ENCODE measurements at regions not wholly inside any gene's neighbourhood (a gene's known extent, or its start where the extent isn't known, plus 50 kb on each side); places are given as distances from the start of the nearest gene placed in this dataset.

- Histone ChIP-seq H3K9ac (ENCODE audit: low read length) (no peak overlapping the region), H4K20me1 (ENCODE audit: insufficient read depth) (no peaks in the 10 kb centered on the region), H3K9me3 (ENCODE audit: control insufficient read depth in 1 of 2, insufficient read depth in 1 of 2, low read depth in 1 of 2, low read length in 2 of 2) (no peaks in the 10 kb centered on the region), H3K79me2 (ENCODE audit: insufficient read depth, low read length) (no peaks in the 10 kb centered on the region), H3K27ac (ENCODE audit: low read depth, low read length) (no peak overlapping the region), H3K4me2 (ENCODE audit: low read length) (no peak overlapping the region), H3K36me3 (ENCODE audit: control insufficient read depth in 1 of 2, insufficient read depth in 2 of 2, low read length in 2 of 2) (no peaks in the 10 kb centered on the region), H3K9me2 (ENCODE audit: insufficient read depth) (no peaks in the 10 kb centered on the region), H3K4me1 (ENCODE audit: control insufficient read depth in 1 of 2, insufficient read depth in 2 of 2, low read length in 2 of 2) (no peaks in the 10 kb centered on the region), H2AFZ (ENCODE audit: low read depth, low read length, poor library complexity, severe bottlenecking) (no peak overlapping the region), H3K4me3 (replicated peaks in 1 of 2; ENCODE audit: low read depth in 1 of 2, low read length in 2 of 2) (no peak overlapping the region), H3K27me3 (ENCODE audit: insufficient read depth, low read length) (no peaks in the 10 kb centered on the region; the same call in 1 of the 2 replicates)
- POLR2A ChIA-PET, result no interaction called here
- ATAC-seq, result no peak
- intact Hi-C loops (cut with micrococcal nuclease), result no loop called here
- no TSS peak for BruUV-seq (replicated peaks)
- RAD21 ChIA-PET (ENCODE audit: low non-redundant PET in 1 of 2, low total read pairs in 2 of 2, uncharacterized antibody in 2 of 2, unreplicated experiment in 2 of 2), result no interaction called here
- DNase-seq (ENCODE audit: low read depth, low spot score), result no peak
- CTCF ChIA-PET, result no interaction called here
- TF ChIP-seq EZH2 (IDR thresholded peaks at IDR 0.05) (no peak), FOSL1 (IDR thresholded peaks at IDR 0.05; ENCODE audit: low read depth) (no peak), REST (IDR thresholded peaks at IDR 0.05; ENCODE audit: low read depth) (no peak), YY1 (IDR thresholded peaks at IDR 0.05; ENCODE audit: extremely low read depth, insufficient replicate concordance, low read depth, low read length) (no peak), ATF3 (IDR thresholded peaks at IDR 0.05) (no peak), RAD21 (IDR thresholded peaks at IDR 0.05; ENCODE audit: low read depth) (no peak), ZNF274 (IDR thresholded peaks at IDR 0.05; ENCODE audit: low read depth, low read length) (no peak), CTCF (IDR thresholded peaks at IDR 0.05 in 2 of 3, conservative IDR thresholded peaks at IDR 0.05 in 1 of 3; ENCODE audit: borderline replicate concordance in 1 of 3, insufficient read depth in 1 of 3, low read depth in 2 of 3, low read length in 2 of 3) (no peak), CEBPB (IDR thresholded peaks at IDR 0.05; ENCODE audit: low read depth) (no peak)
Measured at GRCh38 chr14:36438883-36439282, 81.1 kb downstream of the NKX2-1 start.

Data from HCT116 (cell line).